Body of pancreas (tissue), 4 donors: ENCODE measurements at regions not wholly inside any gene's neighbourhood (a gene's known extent, or its start where the extent isn't known, plus 50 kb on each side); places are given as distances from the start of the nearest gene placed in this dataset.
"Not testable (repeated sequence)": the region's sequence is repeated elsewhere in the genome, so short reads cannot be mapped to it uniquely, and the experiment has no call there.

Experiments used
- CTCF ChIP-seq, 7 experiments: fragments of 450-650 bp in 4 of 7; fragments of 200-600 bp in 3 of 7; sonication (generic) in 3 of 7; IDR thresholded peaks; one replicate each; pipeline ENCODE4 v1.5.1; 2016 to 2019; ENCODE audit warnings: antibody characterized with exemption in 7 of 7
- POLR2A ChIP-seq, 3 donors: fragments of 450-650 bp; IDR thresholded peaks; one replicate each; pipeline ENCODE4 v1.6.1; 2016; ENCODE audit warnings: antibody characterized with exemption in 3 of 3, mild to moderate bottlenecking in 2 of 3

GRCh38 chr7:155385182-155385581 is 72.7 kb upstream of the EN2 start:
- TF ChIP-seq CTCF, POLR2A (IDR thresholded peaks at IDR 0.05): not testable (repeated sequence)
